Left ventricle myocardium inferior (tissue), 1 donor: ENCODE measurements at regions not wholly inside any gene's neighbourhood (a gene's known extent, or its start where the extent isn't known, plus 50 kb on each side); places are given as distances from the start of the nearest gene placed in this dataset.
"Not testable (repeated sequence)": the region's sequence is repeated elsewhere in the genome, so short reads cannot be mapped to it uniquely, and the experiment has no call there.

Experiments
- DNase-seq: peaks from one replicate; pipeline ENCODE4 v3.0.0-alpha.2; 2020
- H3K27ac ChIP-seq: fragments of 200-600 bp; replicated peaks from 2 replicates; pipeline ENCODE4 v1.8.0; 2021
- H3K27me3 ChIP-seq: fragments of 200-600 bp; 2 replicates; pipeline ENCODE4 v1.8.0; 2021; ENCODE audit warnings: low read depth
- H3K36me3 ChIP-seq: fragments of 200-600 bp; 2 replicates; pipeline ENCODE4 v1.8.0; 2021
- H3K4me1 ChIP-seq: fragments of 200-600 bp; 2 replicates; pipeline ENCODE4 v1.8.0; 2021
- H3K4me3 ChIP-seq: fragments of 200-600 bp; 2 replicates; pipeline ENCODE4 v1.8.0; 2021; ENCODE audit warnings: mild to moderate bottlenecking, moderate library complexity
- H3K9me3 ChIP-seq: fragments of 200-600 bp; replicated peaks from 2 replicates; pipeline ENCODE4 v1.8.0; 2021
- CTCF ChIP-seq: fragments of 200-600 bp; IDR thresholded peaks from 2 replicates; pipeline ENCODE4 v1.8.0; 2021; ENCODE audit warnings: antibody characterized with exemption, mild to moderate bottlenecking, borderline replicate concordance
- intact Hi-C: fragments of 100-400 bp; cut with micrococcal nuclease; formaldehyde crosslinking; loops from one replicate; pipeline ENCODE4 v1.11.0; 2022
- donor health status: DM: no; HTN: yes; CAD: no; lungs with severe emphysema.

- Histone ChIP-seq H3K27me3 (no peaks in the 10 kb centered on the region), H3K27ac (no peak overlapping the region), H3K36me3 (no peaks in the 10 kb centered on the region), H3K4me1 (no peaks in the 10 kb centered on the region), H3K9me3 (no peaks in the 10 kb centered on the region), H3K4me3 (no peak overlapping the region)
- DNase-seq: no peak
- no peak for TF ChIP-seq CTCF
- intact Hi-C loops: no loop called here
Measured at GRCh38 chrX:45622538-45622937, 421.9 kb upstream of the DIPK2B start.

DNA sequence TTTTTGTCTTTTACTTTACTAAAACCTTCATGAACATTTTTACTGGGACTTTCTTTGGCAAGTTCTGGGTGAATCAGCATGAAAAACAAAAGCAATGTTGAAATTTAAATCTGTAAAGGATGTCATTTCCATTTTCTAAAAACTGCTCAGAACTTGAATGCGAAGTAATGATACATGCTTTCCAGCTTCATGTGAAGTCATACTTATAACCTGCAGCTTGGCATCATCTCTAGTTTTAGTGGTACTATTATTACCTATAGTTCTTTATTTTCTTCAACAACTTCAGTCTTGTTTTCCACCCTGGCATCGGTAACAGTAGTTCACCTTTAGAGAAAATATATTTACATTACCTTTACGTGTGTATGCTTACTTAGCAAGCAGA lies 421.4 kb upstream of the DIPK2B start:
- Histone ChIP-seq H3K27ac (no peak overlapping the region), H3K27me3 (no peaks in the 10 kb centered on the region), H3K4me1 (no peaks in the 10 kb centered on the region), H3K4me3 (no peak overlapping the region), H3K36me3 (no peaks in the 10 kb centered on the region), H3K9me3 (no peaks in the 10 kb centered on the region)
- no peak for DNase-seq
- no peak for TF ChIP-seq CTCF
- intact Hi-C loops: no loop called here

DNA sequence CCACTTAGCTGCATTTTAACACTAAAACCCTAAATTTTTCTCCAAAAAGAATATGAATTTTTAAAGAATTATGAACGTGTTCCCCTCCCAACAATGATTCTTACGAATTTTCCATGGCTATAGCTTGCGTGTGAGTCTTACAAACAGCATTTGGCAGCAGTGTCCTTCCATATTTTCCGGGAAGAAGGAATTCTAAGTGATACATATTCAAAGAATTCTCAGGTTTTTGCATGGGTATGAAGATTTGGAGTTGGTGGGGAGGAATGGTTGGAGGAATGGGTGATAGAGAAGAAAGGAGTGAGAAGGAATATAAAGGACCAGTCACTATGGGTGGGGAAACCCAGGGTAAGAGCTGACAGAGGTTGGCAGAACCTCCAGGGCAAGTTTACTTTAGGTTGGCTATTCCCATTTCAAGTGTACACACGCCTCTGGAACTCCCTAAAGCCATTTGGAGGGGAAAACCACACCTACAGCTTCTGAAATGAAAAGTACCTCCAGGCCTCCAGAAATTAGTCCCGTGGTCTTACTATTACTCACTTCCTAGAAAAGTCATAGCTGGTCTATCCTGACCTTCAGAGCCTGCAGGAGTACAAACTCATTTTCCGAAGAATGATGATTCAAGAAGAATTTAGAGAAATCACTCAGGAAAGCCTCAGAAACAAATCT lies 420.8 kb upstream of the DIPK2B start:
- no peak overlapping the region for H3K4me3 ChIP-seq
- no peaks in the 10 kb centered on the region for H3K4me1 ChIP-seq
- no peak for TF ChIP-seq CTCF
- H3K27ac ChIP-seq: no peak overlapping the region
- H3K36me3 ChIP-seq: no peaks in the 10 kb centered on the region
- no peak for DNase-seq
- intact Hi-C loops: no loop called here
- no peaks in the 10 kb centered on the region for H3K27me3 ChIP-seq
- H3K9me3 ChIP-seq: no peaks in the 10 kb centered on the region

- no peak for TF ChIP-seq CTCF
- intact Hi-C loops: no loop called here
- H3K36me3 ChIP-seq: no peaks in the 10 kb centered on the region
- H3K27ac ChIP-seq: no peak overlapping the region
- no peaks in the 10 kb centered on the region for H3K9me3 ChIP-seq
- no peaks in the 10 kb centered on the region for H3K4me1 ChIP-seq
- DNase-seq: no peak
- H3K27me3 ChIP-seq: no peaks in the 10 kb centered on the region
- H3K4me3 ChIP-seq: no peak overlapping the region
Measured at GRCh38 chrX:45619290-45619689, 418.6 kb upstream of the DIPK2B start.

GRCh38 chrX:45615591-45615990 lies 414.9 kb upstream of the DIPK2B start:
- H3K27me3 ChIP-seq, H3K4me3 ChIP-seq, H3K27ac ChIP-seq, intact Hi-C loops, H3K4me1 ChIP-seq, DNase-seq, H3K36me3 ChIP-seq, H3K9me3 ChIP-seq: not testable (repeated sequence)

GRCh38 chrX:45614853-45615252 lies 414.2 kb upstream of the DIPK2B start:
- no peaks in the 10 kb centered on the region for H3K36me3 ChIP-seq
- intact Hi-C loops: no loop called here
- H3K4me1 ChIP-seq: no peaks in the 10 kb centered on the region
- TF ChIP-seq CTCF: no peak
- H3K27me3 ChIP-seq: no peaks in the 10 kb centered on the region
- H3K27ac ChIP-seq: no peak overlapping the region
- H3K9me3 ChIP-seq: no peaks in the 10 kb centered on the region
- no peak overlapping the region for H3K4me3 ChIP-seq
- no peak for DNase-seq
